Endothelial cell of umbilical vein (primary cell): ENCODE measurements at regions not wholly inside any gene's neighbourhood (a gene's known extent, or its start where the extent isn't known, plus 50 kb on each side); places are given as distances from the start of the nearest gene placed in this dataset.

Experiments
- CTCF ChIP-seq, 2 donors: IDR thresholded peaks; 1 replicate in 1 of 2; 2 replicates in 1 of 2; pipeline ENCODE4 v1.5.1; 2011; ENCODE audit warnings: low read length in 2 of 2, mild to moderate bottlenecking in 2 of 2, moderate library complexity in 2 of 2, control low read depth in 1 of 2, inconsistent platforms in 1 of 2, low read depth in 1 of 2; ENCODE audit not compliant: insufficient read depth in 1 of 2; ENCODE audit errors: extremely low read depth in 1 of 2
- POLR2AphosphoS5 ChIP-seq: IDR thresholded peaks from 2 replicates; pipeline ENCODE4 v1.6.1; 2012; ENCODE audit warnings: low read depth, mild to moderate bottlenecking, control low read depth, low read length, moderate library complexity; ENCODE audit not compliant: insufficient read depth

GRCh38 chr1:88014131-88014530, 669.9 kb upstream of the PKN2 start:
- TF ChIP-seq CTCF (IDR thresholded peaks at IDR 0.05; ENCODE audit: extremely low read depth in 1 of 2, insufficient read depth in 1 of 2, low read depth in 1 of 2, low read length in 2 of 2) = no peak
- no peak for TF ChIP-seq POLR2AphosphoS5
